AG09309 (cell line): ENCODE measurements at regions not wholly inside any gene's neighbourhood (a gene's known extent, or its start where the extent isn't known, plus 50 kb on each side); places are given as distances from the start of the nearest gene placed in this dataset.

Source experiments
- DNase-seq: peaks from one replicate; pipeline ENCODE4 v3.0.0-alpha.2; 2010; ENCODE audit warnings: low read depth
- H3K4me3 ChIP-seq: 2 replicates; pipeline ENCODE4 v1.5.1; 2011; ENCODE audit warnings: mild to moderate bottlenecking, low read depth, low read length, moderate library complexity; ENCODE audit not compliant: control insufficient read depth
- TF ChIP-seq, protein P1 (sequence below): IDR thresholded peaks from 2 replicates; pipeline ENCODE4 v1.5.1; 2011; ENCODE audit warnings: mild to moderate bottlenecking, low read depth, low read length, inconsistent platforms; ENCODE audit not compliant: insufficient read depth, control insufficient read depth; ENCODE audit errors: missing control alignments

DNA sequence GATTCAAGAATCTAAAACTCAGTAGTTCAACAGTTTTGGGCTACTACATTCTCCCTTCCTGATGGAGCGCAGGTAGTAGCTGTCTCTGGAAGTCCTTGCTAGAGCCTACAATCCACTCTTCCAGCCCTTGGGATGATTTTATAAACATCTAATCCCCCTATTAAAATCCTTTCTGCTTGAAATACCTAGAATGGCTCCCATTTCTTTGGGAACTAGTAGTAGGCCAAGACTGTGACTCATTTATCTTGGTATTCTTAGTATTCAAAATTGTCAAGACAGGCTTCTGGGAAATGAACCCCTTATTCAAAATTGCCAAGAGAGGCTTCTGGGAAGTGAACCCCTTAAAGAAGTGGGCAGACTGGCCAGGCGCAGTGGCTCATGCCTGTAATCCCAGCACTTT, 142.5 kb upstream of the FGGY start:
- H3K4me3 ChIP-seq: no peak overlapping the region
- no peak for DNase-seq
- TF ChIP-seq, protein P1, sequence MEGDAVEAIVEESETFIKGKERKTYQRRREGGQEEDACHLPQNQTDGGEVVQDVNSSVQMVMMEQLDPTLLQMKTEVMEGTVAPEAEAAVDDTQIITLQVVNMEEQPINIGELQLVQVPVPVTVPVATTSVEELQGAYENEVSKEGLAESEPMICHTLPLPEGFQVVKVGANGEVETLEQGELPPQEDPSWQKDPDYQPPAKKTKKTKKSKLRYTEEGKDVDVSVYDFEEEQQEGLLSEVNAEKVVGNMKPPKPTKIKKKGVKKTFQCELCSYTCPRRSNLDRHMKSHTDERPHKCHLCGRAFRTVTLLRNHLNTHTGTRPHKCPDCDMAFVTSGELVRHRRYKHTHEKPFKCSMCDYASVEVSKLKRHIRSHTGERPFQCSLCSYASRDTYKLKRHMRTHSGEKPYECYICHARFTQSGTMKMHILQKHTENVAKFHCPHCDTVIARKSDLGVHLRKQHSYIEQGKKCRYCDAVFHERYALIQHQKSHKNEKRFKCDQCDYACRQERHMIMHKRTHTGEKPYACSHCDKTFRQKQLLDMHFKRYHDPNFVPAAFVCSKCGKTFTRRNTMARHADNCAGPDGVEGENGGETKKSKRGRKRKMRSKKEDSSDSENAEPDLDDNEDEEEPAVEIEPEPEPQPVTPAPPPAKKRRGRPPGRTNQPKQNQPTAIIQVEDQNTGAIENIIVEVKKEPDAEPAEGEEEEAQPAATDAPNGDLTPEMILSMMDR: no peak

DNA sequence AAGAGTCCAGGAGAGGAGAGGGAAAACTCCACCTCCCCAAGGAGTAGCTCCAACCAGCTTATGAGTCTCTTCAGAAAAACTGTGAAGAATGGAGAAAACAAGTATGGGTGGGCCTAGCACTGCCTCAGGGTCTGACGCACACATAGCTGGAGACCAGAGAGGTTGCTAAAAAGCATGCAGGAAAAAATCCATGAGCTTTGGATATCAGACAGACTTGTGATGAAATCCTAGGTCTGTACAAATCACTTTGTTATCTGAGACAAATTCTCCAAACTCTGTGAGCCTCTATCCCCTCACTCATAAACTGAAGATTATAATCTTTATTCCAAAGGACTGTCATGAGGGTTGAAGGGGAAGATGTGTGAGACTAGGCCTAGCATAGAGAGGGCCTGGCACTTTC, 141.5 kb upstream of the FGGY start:
- H3K4me3 ChIP-seq: no peak overlapping the region
- TF ChIP-seq, protein P1: no peak
- no peak for DNase-seq

DNA sequence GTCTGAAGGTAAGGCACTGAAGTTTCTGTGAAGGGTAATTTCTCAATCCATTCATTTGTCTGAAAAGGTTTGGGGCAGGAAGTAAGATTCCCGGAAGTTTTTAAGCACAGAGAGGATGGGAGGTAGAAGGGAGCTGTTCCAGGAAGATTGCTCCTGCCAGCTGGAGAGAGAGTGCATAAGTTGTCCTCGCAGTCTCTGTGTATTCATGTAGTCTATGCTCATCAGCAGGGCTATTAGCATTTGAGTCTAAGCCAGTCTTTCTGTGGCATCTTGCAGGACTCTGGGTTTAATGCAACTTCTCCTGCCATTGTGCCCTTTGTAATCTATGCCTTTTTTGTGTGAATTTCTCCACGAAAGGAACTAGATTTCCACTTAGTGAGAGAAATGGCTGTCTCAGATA, 140.8 kb upstream of the FGGY start:
- H3K4me3 ChIP-seq: no peak overlapping the region
- DNase-seq: no peak
- TF ChIP-seq, protein P1: no peak

DNA sequence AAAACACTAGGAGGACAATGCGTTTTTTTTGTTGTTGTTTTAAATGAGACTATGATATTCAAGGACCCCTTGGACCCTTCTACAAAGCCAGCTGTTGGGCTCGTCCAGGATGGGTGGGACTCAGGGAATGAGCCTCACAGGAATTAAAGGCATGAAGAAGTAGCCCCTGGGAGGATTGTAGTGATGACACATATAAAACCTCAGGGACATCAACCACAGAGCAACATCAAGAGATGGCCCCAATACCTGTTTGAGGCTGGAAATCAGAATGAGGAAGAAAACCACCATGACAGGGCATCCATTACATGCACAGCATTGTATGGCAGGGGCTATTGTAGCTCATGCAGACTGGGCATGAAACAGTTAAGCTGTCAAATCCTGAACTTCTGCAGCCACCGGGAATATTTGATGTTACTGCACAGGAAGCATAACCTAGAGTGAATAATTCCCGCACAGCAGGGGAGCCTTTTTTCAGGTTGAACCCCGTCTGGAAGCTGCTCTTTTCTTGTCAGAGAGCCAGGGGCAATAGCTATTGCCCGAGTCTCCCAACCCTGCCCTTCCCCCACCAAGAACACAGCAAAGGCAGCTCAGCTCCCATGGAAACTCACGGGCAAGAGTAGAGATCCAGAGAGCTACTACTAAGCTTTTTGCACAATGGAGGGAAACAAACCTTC, 140.2 kb upstream of the FGGY start:
- TF ChIP-seq, protein P1: no peak
- no peak for DNase-seq
- no peak overlapping the region for H3K4me3 ChIP-seq

DNA sequence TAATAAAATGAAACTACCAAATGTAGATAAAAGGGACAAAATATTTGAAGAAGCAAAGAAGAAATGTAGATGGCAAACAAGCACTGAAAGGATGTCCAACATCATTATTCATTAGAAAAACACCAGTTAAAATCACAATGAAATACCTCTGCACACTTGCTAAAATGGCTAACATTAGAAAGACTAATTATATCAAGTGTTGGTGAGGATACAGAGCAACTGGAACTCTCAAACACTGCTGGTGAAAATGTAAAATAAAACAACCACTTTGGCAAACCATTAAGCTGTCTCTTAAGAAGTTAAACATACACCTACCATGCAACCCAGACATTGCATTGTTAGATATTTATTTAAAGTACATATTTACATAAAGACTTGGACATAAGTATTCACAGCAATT, 138.6 kb upstream of the FGGY start:
- TF ChIP-seq, protein P1: no peak

DNA sequence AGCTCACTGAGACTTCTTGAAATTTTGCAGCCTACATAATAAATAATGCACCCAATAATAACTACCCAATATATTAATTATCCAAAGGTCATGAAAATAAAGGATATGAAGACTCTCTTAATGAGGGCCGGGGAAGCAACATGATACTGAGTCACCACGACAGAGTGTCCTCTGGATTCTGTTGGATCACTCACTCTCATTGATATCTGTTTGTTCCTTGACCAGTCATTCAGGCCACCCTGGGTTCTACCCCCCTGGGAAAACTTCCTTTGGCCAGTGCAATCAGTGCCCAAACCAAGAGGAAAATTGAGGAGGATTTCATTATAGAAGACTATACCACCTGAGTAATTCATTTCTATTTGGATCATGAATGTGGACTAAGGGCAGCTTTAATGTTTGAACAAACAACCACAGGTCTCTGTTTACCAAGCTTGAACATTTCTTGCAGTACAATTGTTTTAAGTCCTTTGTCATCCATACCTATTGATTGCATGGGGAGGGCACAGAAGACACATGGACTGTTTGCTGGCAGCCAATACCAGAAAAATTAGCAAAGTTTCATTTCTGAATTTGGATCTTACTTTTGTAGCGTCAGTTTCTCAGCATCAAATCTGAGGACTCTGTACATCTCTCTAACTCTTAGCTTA, 137.2 kb upstream of the FGGY start:
- DNase-seq: no peak
- H3K4me3 ChIP-seq: no peak overlapping the region
- TF ChIP-seq, protein P1: no peak

More for the DNA sequence above, 138.6 kb upstream of the FGGY start:
- no peak overlapping the region for H3K4me3 ChIP-seq
- DNase-seq: no peak
